ENCODE measurements at regions not wholly inside any gene's neighbourhood (a gene's known extent, or its start where the extent isn't known, plus 50 kb on each side); places are given as distances from the start of the nearest gene placed in this dataset.

- no peaks in the 10 kb centered on the region for H3K9me3 ChIP-seq (ENCODE audit: control insufficient read depth, insufficient read depth, low read length)
- no peaks in the 10 kb centered on the region for H3K36me3 ChIP-seq (ENCODE audit: control insufficient read depth, insufficient read depth, low read length)
- H3K4me3 ChIP-seq (ENCODE audit: low read depth, low read length), result peak overlapping the region; percentile 35
- peaks cover 15% of the 10 kb centered on the region for H3K4me1 ChIP-seq (ENCODE audit: control insufficient read depth, insufficient read depth, low read length)
- H3K9ac ChIP-seq (ENCODE audit: low read depth, low read length), result peak overlapping the region; percentile 50
- H3K27me3 ChIP-seq (ENCODE audit: control insufficient read depth, insufficient read depth, low read length), result peaks cover 22% of the 10 kb centered on the region
These were observed 66.1 kb upstream of the SMOX start for GRCh38 chr20:4082406-4083097.

- Histone ChIP-seq H3K9ac (ENCODE audit: low read depth, low read length) (no peak overlapping the region), H3K4me1 (ENCODE audit: control insufficient read depth, insufficient read depth, low read length) (peaks cover 11% of the 10 kb centered on the region), H3K9me3 (ENCODE audit: control insufficient read depth, insufficient read depth, low read length) (no peaks in the 10 kb centered on the region), H3K4me3 (ENCODE audit: low read depth, low read length) (no peak overlapping the region), H3K27me3 (ENCODE audit: control insufficient read depth, insufficient read depth, low read length) (peaks cover 15% of the 10 kb centered on the region), H3K36me3 (ENCODE audit: control insufficient read depth, insufficient read depth, low read length) (no peaks in the 10 kb centered on the region)
These were observed 66.1 kb upstream of the RNF24 start for GRCh38 chr20:4081421-4081820.

- Histone ChIP-seq H3K36me3 (ENCODE audit: control insufficient read depth, insufficient read depth, low read length) (no peaks in the 10 kb centered on the region), H3K27me3 (ENCODE audit: control insufficient read depth, insufficient read depth, low read length) (no peaks in the 10 kb centered on the region), H3K4me1 (ENCODE audit: control insufficient read depth, insufficient read depth, low read length) (peaks cover 2% of the 10 kb centered on the region), H3K4me3 (ENCODE audit: low read depth, low read length) (no peak overlapping the region), H3K9me3 (ENCODE audit: control insufficient read depth, insufficient read depth, low read length) (no peaks in the 10 kb centered on the region), H3K9ac (ENCODE audit: low read depth, low read length) (no peak overlapping the region)
These were observed 61.3 kb upstream of the RNF24 start for GRCh38 chr20:4076671-4077070.

GRCh38 chr20:4076033-4076432 lies 60.7 kb upstream of the RNF24 start:
- H3K4me1 ChIP-seq (ENCODE audit: control insufficient read depth, insufficient read depth, low read length), result peaks cover 2% of the 10 kb centered on the region
- no peak overlapping the region for H3K9ac ChIP-seq (ENCODE audit: low read depth, low read length)
- no peaks in the 10 kb centered on the region for H3K9me3 ChIP-seq (ENCODE audit: control insufficient read depth, insufficient read depth, low read length)
- no peak overlapping the region for H3K4me3 ChIP-seq (ENCODE audit: low read depth, low read length)
- H3K36me3 ChIP-seq (ENCODE audit: control insufficient read depth, insufficient read depth, low read length), result no peaks in the 10 kb centered on the region
- H3K27me3 ChIP-seq (ENCODE audit: control insufficient read depth, insufficient read depth, low read length), result no peaks in the 10 kb centered on the region

GRCh38 chr20:4074877-4075455 lies 59.6 kb upstream of the RNF24 start:
- no peaks in the 10 kb centered on the region for H3K27me3 ChIP-seq (ENCODE audit: control insufficient read depth, insufficient read depth, low read length)
- no peak overlapping the region for H3K9ac ChIP-seq (ENCODE audit: low read depth, low read length)
- H3K4me3 ChIP-seq (ENCODE audit: low read depth, low read length), result no peak overlapping the region
- no peaks in the 10 kb centered on the region for H3K36me3 ChIP-seq (ENCODE audit: control insufficient read depth, insufficient read depth, low read length)
- no peaks in the 10 kb centered on the region for H3K9me3 ChIP-seq (ENCODE audit: control insufficient read depth, insufficient read depth, low read length)
- H3K4me1 ChIP-seq (ENCODE audit: control insufficient read depth, insufficient read depth, low read length), result peaks cover 2% of the 10 kb centered on the region

- Histone ChIP-seq H3K9me3 (ENCODE audit: control insufficient read depth, insufficient read depth, low read length) (no peaks in the 10 kb centered on the region), H3K4me1 (ENCODE audit: control insufficient read depth, insufficient read depth, low read length) (peaks cover 2% of the 10 kb centered on the region), H3K36me3 (ENCODE audit: control insufficient read depth, insufficient read depth, low read length) (no peaks in the 10 kb centered on the region), H3K9ac (ENCODE audit: low read depth, low read length) (no peak overlapping the region), H3K4me3 (ENCODE audit: low read depth, low read length) (no peak overlapping the region), H3K27me3 (ENCODE audit: control insufficient read depth, insufficient read depth, low read length) (no peaks in the 10 kb centered on the region)
These were observed 58.7 kb upstream of the RNF24 start for GRCh38 chr20:4073852-4074741.

- Histone ChIP-seq H3K36me3 (ENCODE audit: control insufficient read depth, insufficient read depth, low read length) (no peaks in the 10 kb centered on the region), H3K9me3 (ENCODE audit: control insufficient read depth, insufficient read depth, low read length) (no peaks in the 10 kb centered on the region), H3K4me3 (ENCODE audit: low read depth, low read length) (no peak overlapping the region), H3K27me3 (ENCODE audit: control insufficient read depth, insufficient read depth, low read length) (no peaks in the 10 kb centered on the region), H3K9ac (ENCODE audit: low read depth, low read length) (no peak overlapping the region), H3K4me1 (ENCODE audit: control insufficient read depth, insufficient read depth, low read length) (peaks cover 2% of the 10 kb centered on the region)
These were observed 55.9 kb upstream of the RNF24 start for GRCh38 chr20:4071178-4071693.

GRCh38 chr20:4070323-4071177 lies 55.2 kb upstream of the RNF24 start:
- Histone ChIP-seq H3K4me3 (ENCODE audit: low read depth, low read length) (no peak overlapping the region), H3K36me3 (ENCODE audit: control insufficient read depth, insufficient read depth, low read length) (no peaks in the 10 kb centered on the region), H3K4me1 (ENCODE audit: control insufficient read depth, insufficient read depth, low read length) (peaks cover 2% of the 10 kb centered on the region), H3K9me3 (ENCODE audit: control insufficient read depth, insufficient read depth, low read length) (no peaks in the 10 kb centered on the region), H3K27me3 (ENCODE audit: control insufficient read depth, insufficient read depth, low read length) (no peaks in the 10 kb centered on the region), H3K9ac (ENCODE audit: low read depth, low read length) (no peak overlapping the region)

- Histone ChIP-seq H3K4me1 (ENCODE audit: control insufficient read depth, insufficient read depth, low read length) (peaks cover 4% of the 10 kb centered on the region), H3K27me3 (ENCODE audit: control insufficient read depth, insufficient read depth, low read length) (no peaks in the 10 kb centered on the region), H3K36me3 (ENCODE audit: control insufficient read depth, insufficient read depth, low read length) (no peaks in the 10 kb centered on the region), H3K9me3 (ENCODE audit: control insufficient read depth, insufficient read depth, low read length) (no peaks in the 10 kb centered on the region), H3K4me3 (ENCODE audit: low read depth, low read length) (no peak overlapping the region), H3K9ac (ENCODE audit: low read depth, low read length) (no peak overlapping the region)
These were observed 54.4 kb upstream of the RNF24 start for GRCh38 chr20:4069751-4070150.

GRCh38 chr20:4068708-4069107 lies 53.4 kb upstream of the RNF24 start:
- Histone ChIP-seq H3K9me3 (ENCODE audit: control insufficient read depth, insufficient read depth, low read length) (no peaks in the 10 kb centered on the region), H3K9ac (ENCODE audit: low read depth, low read length) (no peak overlapping the region), H3K36me3 (ENCODE audit: control insufficient read depth, insufficient read depth, low read length) (no peaks in the 10 kb centered on the region), H3K27me3 (ENCODE audit: control insufficient read depth, insufficient read depth, low read length) (no peaks in the 10 kb centered on the region), H3K4me3 (ENCODE audit: low read depth, low read length) (no peak overlapping the region), H3K4me1 (ENCODE audit: control insufficient read depth, insufficient read depth, low read length) (peaks cover 11% of the 10 kb centered on the region)

- H3K9me3 ChIP-seq (ENCODE audit: control insufficient read depth, insufficient read depth, low read length), result no peaks in the 10 kb centered on the region
- H3K4me1 ChIP-seq (ENCODE audit: control insufficient read depth, insufficient read depth, low read length), result peaks cover 12% of the 10 kb centered on the region
- no peaks in the 10 kb centered on the region for H3K27me3 ChIP-seq (ENCODE audit: control insufficient read depth, insufficient read depth, low read length)
- no peaks in the 10 kb centered on the region for H3K36me3 ChIP-seq (ENCODE audit: control insufficient read depth, insufficient read depth, low read length)
- H3K9ac ChIP-seq (ENCODE audit: low read depth, low read length), result no peak overlapping the region
- no peak overlapping the region for H3K4me3 ChIP-seq (ENCODE audit: low read depth, low read length)
These were observed 52.4 kb upstream of the RNF24 start for GRCh38 chr20:4067600-4068261.
